Stimulated activated CD4-positive, alpha-beta T cell treated with anti-CD3 and anti-CD28 coated beads, Interleukin-4, amount 100 ng/mL, for 1 hour (primary cell): ENCODE measurements at regions not wholly inside any gene's neighbourhood (a gene's known extent, or its start where the extent isn't known, plus 50 kb on each side); places are given as distances from the start of the nearest gene placed in this dataset.
"Not testable (repeated sequence)": the region's sequence is repeated elsewhere in the genome, so short reads cannot be mapped to it uniquely, and the experiment has no call there.

ENCODE experiments used
- DNase-seq: peaks from one replicate; pipeline ENCODE4 v3.0.0-alpha.2; 2020

GRCh38 chr17:62322313-62322712 lies 58.0 kb upstream of the EFCAB3 start:
- no peak for DNase-seq

GRCh38 chr17:62321451-62321850 lies 58.9 kb upstream of the EFCAB3 start:
- DNase-seq: no peak

- no peak for DNase-seq
These were observed 60.5 kb upstream of the EFCAB3 start for GRCh38 chr17:62319846-62320245.

GRCh38 chr17:62309396-62309795 lies 71.0 kb upstream of the EFCAB3 start:
- DNase-seq: no peak

GRCh38 chr17:62307196-62307595 lies 73.2 kb upstream of the EFCAB3 start:
- DNase-seq: no peak

- no peak for DNase-seq
These were observed 76.9 kb upstream of the EFCAB3 start for GRCh38 chr17:62303476-62303875.

- no peak for DNase-seq
These were observed 79.7 kb upstream of the EFCAB3 start for GRCh38 chr17:62300697-62301096.

- not testable (repeated sequence) for DNase-seq
These were observed 105.1 kb upstream of the EFCAB3 start for GRCh38 chr17:62275290-62275689.

GRCh38 chr17:62268361-62268760 lies 112.0 kb upstream of the EFCAB3 start:
- not testable (repeated sequence) for DNase-seq

- DNase-seq: not testable (repeated sequence)
These were observed 115.4 kb upstream of the EFCAB3 start for GRCh38 chr17:62264974-62265373.

GRCh38 chr17:62255791-62256190 lies 124.6 kb upstream of the EFCAB3 start:
- DNase-seq: not testable (repeated sequence)

- DNase-seq: not testable (repeated sequence)
These were observed 138.3 kb upstream of the EFCAB3 start for GRCh38 chr17:62242076-62242475.

- DNase-seq: not testable (repeated sequence)
These were observed 140.8 kb upstream of the EFCAB3 start for GRCh38 chr17:62239569-62239968.

- not testable (repeated sequence) for DNase-seq
These were observed 141.6 kb upstream of the EFCAB3 start for GRCh38 chr17:62238551-62239338.

- not testable (repeated sequence) for DNase-seq
These were observed 146.4 kb upstream of the EFCAB3 start for GRCh38 chr17:62233822-62234481.

- DNase-seq: not testable (repeated sequence)
These were observed 149.1 kb upstream of the EFCAB3 start for GRCh38 chr17:62231293-62231692.

GRCh38 chr17:62226610-62227240 lies 153.6 kb upstream of the EFCAB3 start:
- not testable (repeated sequence) for DNase-seq

GRCh38 chr17:62223585-62223984 lies 156.8 kb upstream of the EFCAB3 start:
- not testable (repeated sequence) for DNase-seq

GRCh38 chr17:62219221-62219899 lies 154.3 kb upstream of the MED13 start:
- DNase-seq: no peak

GRCh38 chr17:62216847-62217246 lies 151.8 kb upstream of the MED13 start:
- DNase-seq: no peak

- DNase-seq: not testable (repeated sequence)
These were observed 150.8 kb upstream of the MED13 start for GRCh38 chr17:62215891-62216290.

- no peak for DNase-seq
These were observed 141.5 kb upstream of the MED13 start for GRCh38 chr17:62206550-62206949.

- not testable (repeated sequence) for DNase-seq
These were observed 132.1 kb upstream of the MED13 start for GRCh38 chr17:62197156-62197555.
